ENCODE measurements at regions not wholly inside any gene's neighbourhood (a gene's known extent, or its start where the extent isn't known, plus 50 kb on each side); places are given as distances from the start of the nearest gene placed in this dataset.

DNA sequence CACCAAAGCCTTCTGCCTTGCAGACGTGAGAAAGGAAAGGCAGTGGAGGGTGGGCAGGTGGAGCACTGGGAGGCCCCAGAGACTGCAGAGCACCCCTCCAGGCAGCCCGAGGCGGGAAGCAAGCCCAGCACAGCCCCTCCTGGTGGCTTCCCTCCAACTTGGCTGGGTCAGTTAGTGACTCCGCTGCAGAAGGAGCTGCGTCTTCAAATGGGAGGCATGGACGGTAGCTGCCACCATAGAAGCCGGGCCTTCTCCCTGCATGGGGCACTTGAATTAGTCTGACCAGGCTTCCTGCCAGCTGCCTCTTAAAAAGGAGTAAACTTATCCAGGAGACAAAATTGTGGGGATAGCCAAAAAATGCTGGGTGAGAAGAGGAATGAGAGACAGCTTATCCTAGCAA lies 88.0 kb upstream of the RPS6KA2 start:
- TF ChIP-seq, protein P1, sequence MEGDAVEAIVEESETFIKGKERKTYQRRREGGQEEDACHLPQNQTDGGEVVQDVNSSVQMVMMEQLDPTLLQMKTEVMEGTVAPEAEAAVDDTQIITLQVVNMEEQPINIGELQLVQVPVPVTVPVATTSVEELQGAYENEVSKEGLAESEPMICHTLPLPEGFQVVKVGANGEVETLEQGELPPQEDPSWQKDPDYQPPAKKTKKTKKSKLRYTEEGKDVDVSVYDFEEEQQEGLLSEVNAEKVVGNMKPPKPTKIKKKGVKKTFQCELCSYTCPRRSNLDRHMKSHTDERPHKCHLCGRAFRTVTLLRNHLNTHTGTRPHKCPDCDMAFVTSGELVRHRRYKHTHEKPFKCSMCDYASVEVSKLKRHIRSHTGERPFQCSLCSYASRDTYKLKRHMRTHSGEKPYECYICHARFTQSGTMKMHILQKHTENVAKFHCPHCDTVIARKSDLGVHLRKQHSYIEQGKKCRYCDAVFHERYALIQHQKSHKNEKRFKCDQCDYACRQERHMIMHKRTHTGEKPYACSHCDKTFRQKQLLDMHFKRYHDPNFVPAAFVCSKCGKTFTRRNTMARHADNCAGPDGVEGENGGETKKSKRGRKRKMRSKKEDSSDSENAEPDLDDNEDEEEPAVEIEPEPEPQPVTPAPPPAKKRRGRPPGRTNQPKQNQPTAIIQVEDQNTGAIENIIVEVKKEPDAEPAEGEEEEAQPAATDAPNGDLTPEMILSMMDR (IDR thresholded peaks at IDR 0.05) = no peak
- no peak for TF ChIP-seq EZH2 (IDR thresholded peaks at IDR 0.05; ENCODE audit: borderline replicate concordance, insufficient read depth, low read depth, low read length, poor library complexity, severe bottlenecking)

Data from B cell (primary cell).